ENCODE measurements at regions not wholly inside any gene's neighbourhood (a gene's known extent, or its start where the extent isn't known, plus 50 kb on each side); places are given as distances from the start of the nearest gene placed in this dataset.

DNA sequence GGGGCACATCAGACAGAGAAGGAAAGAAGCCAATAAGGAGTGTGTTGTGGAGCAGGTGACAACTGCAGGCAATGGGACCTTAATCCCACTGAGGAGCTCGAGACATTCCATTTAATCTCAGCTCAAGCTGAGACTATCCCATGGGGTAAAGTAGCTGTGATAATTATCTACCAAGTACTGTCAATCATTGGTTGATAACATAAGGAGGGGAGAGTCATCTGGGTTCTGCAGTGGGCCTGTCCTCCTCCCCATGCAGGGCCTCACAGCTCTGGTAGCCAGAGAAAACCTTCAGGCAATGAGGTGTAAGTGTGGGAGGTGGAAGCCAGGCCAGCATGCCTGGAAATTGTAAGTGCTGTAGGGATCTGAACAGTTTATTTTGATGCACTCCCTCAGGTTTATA, 375.0 kb upstream of the ARID1B start:
- TF ChIP-seq, protein P1, sequence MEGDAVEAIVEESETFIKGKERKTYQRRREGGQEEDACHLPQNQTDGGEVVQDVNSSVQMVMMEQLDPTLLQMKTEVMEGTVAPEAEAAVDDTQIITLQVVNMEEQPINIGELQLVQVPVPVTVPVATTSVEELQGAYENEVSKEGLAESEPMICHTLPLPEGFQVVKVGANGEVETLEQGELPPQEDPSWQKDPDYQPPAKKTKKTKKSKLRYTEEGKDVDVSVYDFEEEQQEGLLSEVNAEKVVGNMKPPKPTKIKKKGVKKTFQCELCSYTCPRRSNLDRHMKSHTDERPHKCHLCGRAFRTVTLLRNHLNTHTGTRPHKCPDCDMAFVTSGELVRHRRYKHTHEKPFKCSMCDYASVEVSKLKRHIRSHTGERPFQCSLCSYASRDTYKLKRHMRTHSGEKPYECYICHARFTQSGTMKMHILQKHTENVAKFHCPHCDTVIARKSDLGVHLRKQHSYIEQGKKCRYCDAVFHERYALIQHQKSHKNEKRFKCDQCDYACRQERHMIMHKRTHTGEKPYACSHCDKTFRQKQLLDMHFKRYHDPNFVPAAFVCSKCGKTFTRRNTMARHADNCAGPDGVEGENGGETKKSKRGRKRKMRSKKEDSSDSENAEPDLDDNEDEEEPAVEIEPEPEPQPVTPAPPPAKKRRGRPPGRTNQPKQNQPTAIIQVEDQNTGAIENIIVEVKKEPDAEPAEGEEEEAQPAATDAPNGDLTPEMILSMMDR (IDR thresholded peaks at IDR 0.05) = no peak
- TF ChIP-seq POLR2A (IDR thresholded peaks at IDR 0.05) (no peak), POLR2AphosphoS5 (IDR thresholded peaks at IDR 0.05) (no peak), EP300 (IDR thresholded peaks at IDR 0.05) (no peak)

All from upper lobe of left lung (tissue), 4 donors.